GM23338 (cell line): ENCODE measurements at regions not wholly inside any gene's neighbourhood (a gene's known extent, or its start where the extent isn't known, plus 50 kb on each side); places are given as distances from the start of the nearest gene placed in this dataset.

Experiments
- ATAC-seq: fragments of 200-7000 bp; cut with Tn5 transposase; 3 replicates; pipeline ENCODE4 v1.9.1; 2020
- DNase-seq: peaks from one replicate; pipeline ENCODE4 v3.0.0-alpha.2; 2015; ENCODE audit warnings: low spot score
- H2AFZ ChIP-seq: fragments of 200-600 bp; sonication (generic); 2 replicates; pipeline ENCODE4 v1.8.0; 2016; ENCODE audit warnings: antibody characterized with exemption, mild to moderate bottlenecking, moderate library complexity
- H3F3A ChIP-seq: fragments of 200-600 bp; sonication (generic); replicated peaks from 2 replicates; pipeline ENCODE4 v1.8.0; 2017; ENCODE audit warnings: antibody characterized with exemption, mixed run types, low read depth
- H3K27ac ChIP-seq: fragments of 200-600 bp; sonication (generic); 2 replicates; pipeline ENCODE4 v1.6.1; 2016; ENCODE audit warnings: low read depth
- H3K27me3 ChIP-seq: fragments of 200-600 bp; sonication (generic); 2 replicates; pipeline ENCODE4 v1.8.0; 2016; ENCODE audit warnings: mild to moderate bottlenecking, mixed run types, moderate library complexity; ENCODE audit not compliant: insufficient read depth
- H3K36me3 ChIP-seq: fragments of 200-600 bp; sonication (generic); 2 replicates; pipeline ENCODE4 v1.8.0; 2016; ENCODE audit warnings: mild to moderate bottlenecking; ENCODE audit not compliant: insufficient read depth
- H3K4me1 ChIP-seq: fragments of 200-600 bp; sonication (generic); 2 replicates; pipeline ENCODE4 v1.8.0; 2016; ENCODE audit warnings: mild to moderate bottlenecking, moderate library complexity; ENCODE audit not compliant: insufficient read depth
- H3K4me2 ChIP-seq: fragments of 200-600 bp; sonication (generic); 2 replicates; pipeline ENCODE4 v1.7.1; 2017; ENCODE audit warnings: mixed run types
- H3K4me3 ChIP-seq: fragments of 200-600 bp; sonication (generic); 2 replicates; pipeline ENCODE4 v1.6.1; 2016; ENCODE audit warnings: mixed run types
- H3K79me2 ChIP-seq: fragments of 200-600 bp; sonication (generic); replicated peaks from 2 replicates; pipeline ENCODE4 v1.8.0; 2017; ENCODE audit warnings: mild to moderate bottlenecking; ENCODE audit not compliant: insufficient read depth
- H3K9me2 ChIP-seq: fragments of 200-600 bp; sonication (generic); 2 replicates; pipeline ENCODE4 v1.8.0; 2017; ENCODE audit not compliant: insufficient read depth
- H4K20me1 ChIP-seq: fragments of 200-600 bp; sonication (generic); replicated peaks from 2 replicates; pipeline ENCODE4 v1.8.0; 2017; ENCODE audit warnings: mild to moderate bottlenecking; ENCODE audit not compliant: insufficient read depth
- H3K27ac Mint-ChIP-seq: 2 replicates; pipeline ENCODE4 v1.8.0; 2020; ENCODE audit warnings: inconsistent platforms, mild to moderate bottlenecking, moderate library complexity, mixed read lengths
- H3K27me3 Mint-ChIP-seq: 3 replicates; pipeline ENCODE4 v1.8.0; 2022; ENCODE audit warnings: low read depth, mild to moderate bottlenecking, moderate library complexity, mixed read lengths, inconsistent platforms; ENCODE audit not compliant: insufficient read depth, poor library complexity
- H3K36me3 Mint-ChIP-seq: 3 replicates; pipeline ENCODE4 v1.8.0; 2021; ENCODE audit warnings: low read depth, mild to moderate bottlenecking, inconsistent platforms, moderate library complexity, mixed read lengths
- H3K4me1 Mint-ChIP-seq: 3 replicates; pipeline ENCODE4 v1.8.0; 2020; ENCODE audit warnings: mild to moderate bottlenecking, inconsistent platforms, mixed read lengths
- H3K4me3 Mint-ChIP-seq: 3 replicates; pipeline ENCODE4 v1.8.0; 2021; ENCODE audit warnings: moderate library complexity, mild to moderate bottlenecking, inconsistent platforms, mixed read lengths
- H3K9me3 Mint-ChIP-seq: 3 replicates; pipeline ENCODE4 v1.8.0; 2020; ENCODE audit warnings: moderate library complexity, mild to moderate bottlenecking, inconsistent platforms, mixed read lengths
- CREB1 ChIP-seq: fragments of 250-450 bp; sonication (Bioruptor Pico); IDR thresholded peaks from 2 replicates; pipeline ENCODE4 v1.5.0; 2020; ENCODE audit warnings: low read depth, mild to moderate bottlenecking, moderate library complexity
- CTCF ChIP-seq, 2 experiments: fragments of 200-600 bp in 1 of 2; sonication (generic) in 1 of 2; conservative IDR thresholded peaks; 2 replicates each; pipeline versions ENCODE4 v1.5.1 to v1.6.1; 2016 to 2017; ENCODE audit warnings: antibody characterized with exemption in 2 of 2, low read depth in 2 of 2, mild to moderate bottlenecking in 2 of 2, moderate library complexity in 1 of 2
- ETS1 ChIP-seq: IDR thresholded peaks from 2 replicates; pipeline ENCODE4 v1.6.1; 2016; ENCODE audit warnings: antibody characterized with exemption
- EZH2 ChIP-seq: fragments of 200-600 bp; sonication (generic); IDR thresholded peaks from one replicate; pipeline ENCODE4 v1.8.0; 2017; ENCODE audit warnings: antibody characterized with exemption, mild to moderate bottlenecking, low read depth; ENCODE audit not compliant: unreplicated experiment
- EZH2phosphoT487 ChIP-seq: fragments of 200-600 bp; sonication (generic); IDR thresholded peaks from one replicate; pipeline ENCODE4 v1.8.1; 2018; ENCODE audit warnings: antibody characterized with exemption; ENCODE audit not compliant: unreplicated experiment
- JUNB ChIP-seq: IDR thresholded peaks from one replicate; pipeline ENCODE4 v1.6.1; 2016; ENCODE audit warnings: antibody characterized with exemption; ENCODE audit not compliant: unreplicated experiment
- NANOG ChIP-seq: IDR thresholded peaks from 2 replicates; pipeline ENCODE4 v1.6.1; 2016; ENCODE audit warnings: antibody characterized with exemption, borderline replicate concordance
- POLR2AphosphoS5 ChIP-seq: IDR thresholded peaks from 2 replicates; pipeline ENCODE4 v1.6.1; 2016; ENCODE audit warnings: antibody characterized with exemption, low read depth
- REST ChIP-seq: IDR thresholded peaks from one replicate; pipeline ENCODE4 v1.6.1; 2018; ENCODE audit warnings: antibody characterized with exemption; ENCODE audit not compliant: unreplicated experiment
- STAT1 ChIP-seq: IDR thresholded peaks from one replicate; pipeline ENCODE4 v1.6.1; 2016; ENCODE audit warnings: antibody characterized with exemption; ENCODE audit not compliant: unreplicated experiment
- ZNF114 ChIP-seq: fragments of 250-450 bp; sonication (Bioruptor Pico); IDR thresholded peaks from 2 replicates; pipeline ENCODE4 v1.5.0; 2020; ENCODE audit warnings: mild to moderate bottlenecking, moderate library complexity
- ZNF331 ChIP-seq: fragments of 250-450 bp; sonication (Bioruptor Pico); IDR thresholded peaks from 2 replicates; pipeline ENCODE4 v1.5.0; 2020; ENCODE audit warnings: low read depth, mild to moderate bottlenecking, moderate library complexity
- ZNF462 ChIP-seq: fragments of 250-450 bp; sonication (Bioruptor Pico); IDR thresholded peaks from 2 replicates; pipeline ENCODE4 v1.5.0; 2020; ENCODE audit warnings: mild to moderate bottlenecking, moderate library complexity

GRCh38 chr1:83087851-83088250, 911.1 kb downstream of the TTLL7 start:
- no peaks in the 10 kb centered on the region for H3K9me2 ChIP-seq
- Mint-ChIP-seq H3K4me1 (peaks cover 2% of the 10 kb centered on the region; the same call in 2 of the 3 replicates), H3K9me3 (no peaks in the 10 kb centered on the region), H3K27me3 (no peaks in the 10 kb centered on the region), H3K27ac (no peak overlapping the region), H3K36me3 (no peaks in the 10 kb centered on the region), H3K4me3 (no peak overlapping the region)
- H3K79me2 ChIP-seq, result no peaks in the 10 kb centered on the region
- H3K36me3 ChIP-seq, result no peaks in the 10 kb centered on the region
- DNase-seq, result no peak
- TF ChIP-seq EZH2phosphoT487, result no peak
- no peak for TF ChIP-seq CREB1
- no peak for TF ChIP-seq POLR2AphosphoS5
- TF ChIP-seq EZH2, result no peak
- no peak for TF ChIP-seq STAT1
- TF ChIP-seq ETS1, result no peak
- TF ChIP-seq REST, result no peak
- TF ChIP-seq JUNB, result no peak
- TF ChIP-seq ZNF331 (CRISPR knock-in tag), result no peak
- no peak for TF ChIP-seq NANOG
- no peak for TF ChIP-seq CTCF (conservative IDR thresholded peaks at IDR 0.05; ENCODE audit: low read depth in 2 of 2)
- TF ChIP-seq ZNF114 (CRISPR knock-in tag), result no peak
- no peak for TF ChIP-seq ZNF462 (CRISPR knock-in tag)
- H4K20me1 ChIP-seq, result no peaks in the 10 kb centered on the region
- no peak for ATAC-seq
- no peak overlapping the region for H3K4me2 ChIP-seq
- H3K27me3 ChIP-seq, result no peaks in the 10 kb centered on the region
- no peak overlapping the region for H3K4me3 ChIP-seq
- no peak overlapping the region for H3K27ac ChIP-seq
- no peaks in the 10 kb centered on the region for H3F3A ChIP-seq
- H2AFZ ChIP-seq, result no peak overlapping the region
- peaks cover 4% of the 10 kb centered on the region; the same call in 1 of the 2 replicates for H3K4me1 ChIP-seq
